GM19397 (cell line): ENCODE measurements at regions not wholly inside any gene's neighbourhood (a gene's known extent, or its start where the extent isn't known, plus 50 kb on each side); places are given as distances from the start of the nearest gene placed in this dataset.
"Not testable (repeated sequence)": the region's sequence is repeated elsewhere in the genome, so short reads cannot be mapped to it uniquely, and the experiment has no call there.

Experiments used
- ATAC-seq: cut with Tn5 transposase; IDR thresholded peaks from one replicate; pipeline ENCODE4 v1.9.1; 2021; ENCODE audit warnings: mild to moderate bottlenecking, moderate library complexity; ENCODE audit not compliant: unreplicated experiment

GRCh38 chrX:10945498-10945897 is 165.6 kb upstream of the HCCS start:
- no peak for ATAC-seq

GRCh38 chrX:10949541-10949940 is 161.6 kb upstream of the HCCS start:
- ATAC-seq, result no peak

- no peak for ATAC-seq
These were observed 158.5 kb upstream of the HCCS start for GRCh38 chrX:10952619-10953018.

- ATAC-seq, result no peak
These were observed 145.8 kb upstream of the HCCS start for GRCh38 chrX:10965174-10965798.

GRCh38 chrX:10966057-10966456 is 145.1 kb upstream of the HCCS start:
- no peak for ATAC-seq

- no peak for ATAC-seq
These were observed 140.0 kb upstream of the HCCS start for GRCh38 chrX:10971176-10971575.

GRCh38 chrX:10971759-10972158 is 139.4 kb upstream of the HCCS start:
- ATAC-seq, result no peak

GRCh38 chrX:10972706-10973105 is 138.4 kb upstream of the HCCS start:
- no peak for ATAC-seq

- ATAC-seq, result no peak
These were observed 136.2 kb upstream of the HCCS start for GRCh38 chrX:10974920-10975319.

GRCh38 chrX:10979956-10980355 is 131.2 kb upstream of the HCCS start:
- no peak for ATAC-seq

GRCh38 chrX:10981506-10981905 is 129.6 kb upstream of the HCCS start:
- ATAC-seq, result no peak

- ATAC-seq, result no peak
These were observed 127.6 kb upstream of the HCCS start for GRCh38 chrX:10983526-10983925.

GRCh38 chrX:10984213-10984612 is 126.9 kb upstream of the HCCS start:
- no peak for ATAC-seq

- ATAC-seq, result no peak
These were observed 124.5 kb upstream of the HCCS start for GRCh38 chrX:10986616-10987015.

- no peak for ATAC-seq
These were observed 122.5 kb upstream of the HCCS start for GRCh38 chrX:10988653-10989052.

- no peak for ATAC-seq
These were observed 121.7 kb upstream of the HCCS start for GRCh38 chrX:10989386-10989785.

- no peak for ATAC-seq
These were observed 120.7 kb upstream of the HCCS start for GRCh38 chrX:10990418-10990817.

- ATAC-seq, result no peak
These were observed 120.2 kb upstream of the HCCS start for GRCh38 chrX:10990976-10991375.

- ATAC-seq, result no peak
These were observed 119.0 kb upstream of the HCCS start for GRCh38 chrX:10992110-10992509.

- not testable (repeated sequence) for ATAC-seq
These were observed 104.1 kb upstream of the HCCS start for GRCh38 chrX:11007076-11007475.

GRCh38 chrX:11010476-11010875 is 100.7 kb upstream of the HCCS start:
- ATAC-seq, result no peak

GRCh38 chrX:11016728-11017127 is 94.4 kb upstream of the HCCS start:
- no peak for ATAC-seq

- ATAC-seq, result not testable (repeated sequence)
These were observed 88.5 kb upstream of the HCCS start for GRCh38 chrX:11022588-11022987.
